Stimulated activated CD4-positive, alpha-beta T cell treated with anti-CD3 and anti-CD28 coated beads, Interleukin-15, amount 100 ng/mL, for 24 hours (primary cell): ENCODE measurements at regions not wholly inside any gene's neighbourhood (a gene's known extent, or its start where the extent isn't known, plus 50 kb on each side); places are given as distances from the start of the nearest gene placed in this dataset.

Experiments
- DNase-seq: peaks from one replicate; pipeline ENCODE4 v3.0.0-alpha.2; 2020

- no peak for DNase-seq
Measured at GRCh38 chr18:50492097-50492496, 67.8 kb upstream of the MAPK4 start.

GRCh38 chr18:50494569-50494968 is 65.3 kb upstream of the MAPK4 start:
- DNase-seq, result no peak

GRCh38 chr18:50506362-50506761 is 53.5 kb upstream of the MAPK4 start:
- no peak for DNase-seq

GRCh38 chr18:50507120-50507590 is 52.7 kb upstream of the MAPK4 start:
- DNase-seq, result peak; percentile 4

- DNase-seq, result no peak
Measured at GRCh38 chr18:50508228-50508627, 51.7 kb upstream of the MAPK4 start.

- DNase-seq, result no peak
Measured at GRCh38 chr18:50509012-50509411, 50.9 kb upstream of the MAPK4 start.
